C4-2B (cell line): ENCODE measurements at regions not wholly inside any gene's neighbourhood (a gene's known extent, or its start where the extent isn't known, plus 50 kb on each side); places are given as distances from the start of the nearest gene placed in this dataset.

Experiments used
- H3K27ac ChIP-seq: fragments of 450-650 bp; 2 replicates; pipeline ENCODE4 v1.5.1; 2017
- CTCF ChIP-seq: fragments of 450-650 bp; conservative IDR thresholded peaks from 2 replicates; pipeline ENCODE4 v1.5.1; 2017; ENCODE audit warnings: mild to moderate bottlenecking
- ZFX ChIP-seq: fragments of 450-650 bp; IDR thresholded peaks from 2 replicates; pipeline ENCODE4 v1.6.1; 2017

DNA sequence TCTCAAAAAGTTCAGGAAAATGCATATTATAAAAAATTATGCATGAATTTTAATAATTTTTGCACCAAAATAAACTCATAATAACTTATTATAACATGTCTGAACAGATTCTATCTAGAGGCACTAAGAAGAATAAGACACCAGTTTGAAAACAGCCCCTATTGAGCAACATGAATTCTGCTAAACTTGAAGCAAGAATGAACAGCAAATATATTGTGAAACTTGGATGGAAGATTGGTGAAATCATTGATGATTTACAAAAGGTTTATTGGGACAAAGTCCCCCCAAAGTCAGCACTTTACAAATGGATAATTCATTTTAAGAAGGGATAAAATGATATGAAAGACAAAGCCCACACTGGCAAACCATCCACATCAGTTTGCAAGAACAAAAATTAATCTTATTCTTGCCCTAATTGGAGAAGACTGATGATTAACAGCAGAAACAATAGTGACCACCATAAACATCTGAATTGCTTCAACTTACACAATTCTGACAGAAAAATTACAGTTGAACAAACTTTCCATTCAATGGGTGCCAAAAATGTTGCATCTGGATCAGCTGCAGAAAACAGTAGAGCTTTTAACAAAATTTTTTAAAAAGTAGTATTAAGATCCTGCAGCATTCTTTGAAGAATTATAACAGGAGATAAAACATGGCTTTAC lies 257.5 kb upstream of the FAT3 start:
- no peak overlapping the region for H3K27ac ChIP-seq
- TF ChIP-seq CTCF (no peak), ZFX (no peak)

DNA sequence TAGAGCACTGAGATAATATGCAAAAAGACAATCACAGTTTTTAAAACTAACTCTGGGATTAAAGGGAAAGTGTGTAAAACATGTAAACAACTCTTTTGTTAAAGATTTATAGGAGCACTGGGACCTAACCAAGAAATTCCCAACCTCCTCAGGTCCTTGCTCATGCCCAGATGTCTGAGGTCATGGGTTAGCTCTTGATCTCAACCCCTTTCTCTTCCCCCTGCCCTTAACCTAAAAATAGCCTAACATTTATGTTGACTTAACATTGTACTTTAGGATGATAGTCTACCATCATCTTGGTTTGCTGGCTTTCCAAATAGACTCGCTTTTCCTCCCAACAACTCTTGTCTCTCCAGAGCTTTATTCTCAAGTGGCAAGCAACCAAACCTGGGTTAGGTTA lies 258.2 kb upstream of the FAT3 start:
- TF ChIP-seq CTCF (no peak), ZFX (no peak)
- no peak overlapping the region for H3K27ac ChIP-seq

GRCh38 chr11:91960770-91961169 lies 263.8 kb upstream of the FAT3 start:
- TF ChIP-seq ZFX (no peak), CTCF (no peak)
- H3K27ac ChIP-seq: no peak overlapping the region

- no peak overlapping the region for H3K27ac ChIP-seq
- TF ChIP-seq CTCF (no peak), ZFX (no peak)
Measured at GRCh38 chr11:91959411-91959810, 265.2 kb upstream of the FAT3 start.

- H3K27ac ChIP-seq: no peak overlapping the region
- TF ChIP-seq CTCF (no peak), ZFX (no peak)
Measured at GRCh38 chr11:91956711-91957110, 267.9 kb upstream of the FAT3 start.

GRCh38 chr11:91955206-91955605 lies 269.4 kb upstream of the FAT3 start:
- no peak for TF ChIP-seq ZFX
- TF ChIP-seq CTCF: no peak
- no peak overlapping the region for H3K27ac ChIP-seq

GRCh38 chr11:91952056-91952455 lies 272.6 kb upstream of the FAT3 start:
- H3K27ac ChIP-seq: no peak overlapping the region
- no peak for TF ChIP-seq CTCF
